DOHH2 (cell line): ENCODE measurements at regions not wholly inside any gene's neighbourhood (a gene's known extent, or its start where the extent isn't known, plus 50 kb on each side); places are given as distances from the start of the nearest gene placed in this dataset.

Experiments used
- EZH2phosphoT487 ChIP-seq: fragments of 200-600 bp; sonication (generic); IDR thresholded peaks from 2 replicates; pipeline ENCODE4 v1.6.1; 2017; ENCODE audit warnings: borderline replicate concordance, mild to moderate bottlenecking, antibody characterized with exemption, low read length, moderate library complexity, mixed read lengths
- TF ChIP-seq, protein P1 (sequence below): fragments of 200-600 bp; sonication (generic); IDR thresholded peaks from one replicate; pipeline ENCODE4 v1.5.1; 2014; ENCODE audit warnings: antibody characterized with exemption, mild to moderate bottlenecking, low read depth, low read length; ENCODE audit not compliant: poor library complexity, severe bottlenecking

- TF ChIP-seq, protein P1, sequence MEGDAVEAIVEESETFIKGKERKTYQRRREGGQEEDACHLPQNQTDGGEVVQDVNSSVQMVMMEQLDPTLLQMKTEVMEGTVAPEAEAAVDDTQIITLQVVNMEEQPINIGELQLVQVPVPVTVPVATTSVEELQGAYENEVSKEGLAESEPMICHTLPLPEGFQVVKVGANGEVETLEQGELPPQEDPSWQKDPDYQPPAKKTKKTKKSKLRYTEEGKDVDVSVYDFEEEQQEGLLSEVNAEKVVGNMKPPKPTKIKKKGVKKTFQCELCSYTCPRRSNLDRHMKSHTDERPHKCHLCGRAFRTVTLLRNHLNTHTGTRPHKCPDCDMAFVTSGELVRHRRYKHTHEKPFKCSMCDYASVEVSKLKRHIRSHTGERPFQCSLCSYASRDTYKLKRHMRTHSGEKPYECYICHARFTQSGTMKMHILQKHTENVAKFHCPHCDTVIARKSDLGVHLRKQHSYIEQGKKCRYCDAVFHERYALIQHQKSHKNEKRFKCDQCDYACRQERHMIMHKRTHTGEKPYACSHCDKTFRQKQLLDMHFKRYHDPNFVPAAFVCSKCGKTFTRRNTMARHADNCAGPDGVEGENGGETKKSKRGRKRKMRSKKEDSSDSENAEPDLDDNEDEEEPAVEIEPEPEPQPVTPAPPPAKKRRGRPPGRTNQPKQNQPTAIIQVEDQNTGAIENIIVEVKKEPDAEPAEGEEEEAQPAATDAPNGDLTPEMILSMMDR: no peak
- TF ChIP-seq EZH2phosphoT487: no peak
These were observed 124.2 kb upstream of the B3GAT1 start for GRCh38 chr11:134536219-134536618.
